NCI-H1417 (cell line): ENCODE measurements at regions not wholly inside any gene's neighbourhood (a gene's known extent, or its start where the extent isn't known, plus 50 kb on each side); places are given as distances from the start of the nearest gene placed in this dataset.
"Not testable (repeated sequence)": the region's sequence is repeated elsewhere in the genome, so short reads cannot be mapped to it uniquely, and the experiment has no call there.

Source experiments
- DNase-seq, 3 experiments: peaks; one replicate each; lab custom pipeline; 2025; lab: John Stamatoyannopoulos, UW

GRCh38 chr14:22386924-22387775 is 201.9 kb downstream of the DAD1 start:
- peak; percentile 58 to 85 (median 69) for DNase-seq

GRCh38 chr14:22384974-22385526 is 204.0 kb downstream of the DAD1 start:
- no peak for DNase-seq

- DNase-seq, result no peak
Observed at GRCh38 chr14:22384167-22384549, 204.9 kb downstream of the DAD1 start.

GRCh38 chr14:22383515-22384166 is 205.4 kb downstream of the DAD1 start:
- no peak for DNase-seq

GRCh38 chr14:22382955-22383354 is 206.1 kb downstream of the DAD1 start:
- no peak for DNase-seq

- no peak for DNase-seq
Observed at GRCh38 chr14:22382395-22382794, 206.6 kb downstream of the DAD1 start.

GRCh38 chr14:22381766-22382165 is 207.3 kb downstream of the DAD1 start:
- no peak for DNase-seq

GRCh38 chr14:22381408-22381760 is 207.6 kb downstream of the DAD1 start:
- no peak for DNase-seq

GRCh38 chr14:22380571-22381407 is 208.2 kb downstream of the DAD1 start:
- no peak for DNase-seq

- DNase-seq, result no peak
Observed at GRCh38 chr14:22379727-22380126, 209.3 kb downstream of the DAD1 start.

GRCh38 chr14:22378181-22378580 is 210.8 kb downstream of the DAD1 start:
- DNase-seq, result no peak

GRCh38 chr14:22375321-22375930 is 213.6 kb downstream of the DAD1 start:
- peak; percentile 30 to 79 (median 36) for DNase-seq

GRCh38 chr14:22370084-22370847 is 218.8 kb downstream of the DAD1 start:
- DNase-seq, result no peak

GRCh38 chr14:22358726-22359125 is 230.3 kb downstream of the DAD1 start:
- no peak for DNase-seq

GRCh38 chr14:22349281-22349680 is 239.7 kb downstream of the DAD1 start:
- DNase-seq, result peak in 1 of 3 experiments; percentile 1

- no peak for DNase-seq
Observed at GRCh38 chr14:22344673-22345072, 244.4 kb downstream of the DAD1 start.

- not testable (repeated sequence) for DNase-seq
Observed at GRCh38 chr14:22344209-22344608, 244.8 kb downstream of the DAD1 start.

GRCh38 chr14:22341049-22341448 is 248.0 kb downstream of the DAD1 start:
- no peak for DNase-seq

GRCh38 chr14:22338917-22339715 is 249.9 kb downstream of the DAD1 start:
- no peak for DNase-seq

GRCh38 chr14:22338381-22338780 is 250.6 kb downstream of the DAD1 start:
- no peak for DNase-seq
